BE2C (cell line): ENCODE measurements at regions not wholly inside any gene's neighbourhood (a gene's known extent, or its start where the extent isn't known, plus 50 kb on each side); places are given as distances from the start of the nearest gene placed in this dataset.
"Not testable (repeated sequence)": the region's sequence is repeated elsewhere in the genome, so short reads cannot be mapped to it uniquely, and the experiment has no call there.

ENCODE experiments used
- DNase-seq: peaks from one replicate; pipeline ENCODE4 v3.0.0-alpha.2; 2020
- H3K27me3 ChIP-seq: fragments of 250-450 bp; sonication (Bioruptor Pico); 2 replicates; pipeline ENCODE4 v1.5.1; 2020; ENCODE audit warnings: mild to moderate bottlenecking
- H3K36me3 ChIP-seq: fragments of 250-450 bp; sonication (Bioruptor Pico); 2 replicates; pipeline ENCODE4 v1.5.1; 2020; ENCODE audit warnings: mild to moderate bottlenecking
- H3K4me1 ChIP-seq: fragments of 250-450 bp; sonication (Bioruptor Pico); 2 replicates; pipeline ENCODE4 v1.5.1; 2020
- H3K4me3 ChIP-seq: 2 replicates; pipeline ENCODE4 v1.5.1; 2011; ENCODE audit warnings: low read depth, low read length
- H3K9me3 ChIP-seq: fragments of 250-450 bp; sonication (Bioruptor Pico); 2 replicates; pipeline ENCODE4 v1.5.1; 2020
- CTCF ChIP-seq: IDR thresholded peaks from 2 replicates; pipeline ENCODE4 v1.5.1; 2012; ENCODE audit warnings: mild to moderate bottlenecking, low read depth, low read length

- peak; percentile 34 for TF ChIP-seq CTCF
- no peaks in the 10 kb centered on the region for H3K36me3 ChIP-seq
- DNase-seq, result no peak
- H3K4me3 ChIP-seq, result no peak overlapping the region
- no peaks in the 10 kb centered on the region for H3K4me1 ChIP-seq
- H3K9me3 ChIP-seq, result no peaks in the 10 kb centered on the region; the same call in 1 of the 2 replicates
- no peaks in the 10 kb centered on the region for H3K27me3 ChIP-seq
Measured at GRCh38 chr2:192604295-192604694, 409.6 kb upstream of the TMEFF2 start.

- H3K4me3 ChIP-seq, H3K9me3 ChIP-seq, DNase-seq, H3K27me3 ChIP-seq, H3K36me3 ChIP-seq, H3K4me1 ChIP-seq: not testable (repeated sequence)
Measured at GRCh38 chr2:192598649-192599048, 403.9 kb upstream of the TMEFF2 start.

GRCh38 chr2:192593561-192593960 is 398.8 kb upstream of the TMEFF2 start:
- H3K4me1 ChIP-seq, result no peaks in the 10 kb centered on the region
- no peak for DNase-seq
- no peak for TF ChIP-seq CTCF
- H3K27me3 ChIP-seq, result no peaks in the 10 kb centered on the region
- no peak overlapping the region for H3K4me3 ChIP-seq
- no peaks in the 10 kb centered on the region for H3K9me3 ChIP-seq
- H3K36me3 ChIP-seq, result no peaks in the 10 kb centered on the region

- Histone ChIP-seq H3K27me3 (no peaks in the 10 kb centered on the region), H3K36me3 (no peaks in the 10 kb centered on the region), H3K9me3 (no peaks in the 10 kb centered on the region), H3K4me3 (no peak overlapping the region), H3K4me1 (no peaks in the 10 kb centered on the region)
- no peak for DNase-seq
- no peak for TF ChIP-seq CTCF
Measured at GRCh38 chr2:192591617-192592016, 396.9 kb upstream of the TMEFF2 start.

GRCh38 chr2:192585418-192585817 is 390.7 kb upstream of the TMEFF2 start:
- DNase-seq, result no peak

GRCh38 chr2:192584976-192585375 is 390.2 kb upstream of the TMEFF2 start:
- Histone ChIP-seq H3K4me1 (no peaks in the 10 kb centered on the region; the same call in 1 of the 2 replicates), H3K4me3 (no peak overlapping the region), H3K27me3 (no peaks in the 10 kb centered on the region), H3K9me3 (no peaks in the 10 kb centered on the region), H3K36me3 (no peaks in the 10 kb centered on the region)
- TF ChIP-seq CTCF, result no peak
- DNase-seq, result no peak

More at GRCh38 chr2:192585418-192585817, 390.7 kb upstream of the TMEFF2 start:
- Histone ChIP-seq H3K4me3 (no peak overlapping the region), H3K9me3 (no peaks in the 10 kb centered on the region), H3K36me3 (no peaks in the 10 kb centered on the region), H3K4me1 (no peaks in the 10 kb centered on the region; the same call in 1 of the 2 replicates), H3K27me3 (no peaks in the 10 kb centered on the region)
- TF ChIP-seq CTCF, result no peak
